Panc1 (cell line): ENCODE measurements at regions not wholly inside any gene's neighbourhood (a gene's known extent, or its start where the extent isn't known, plus 50 kb on each side); places are given as distances from the start of the nearest gene placed in this dataset.
A peak's percentile ranks its signal among the peaks of the same experiment; 100 is the strongest.

Experiments used
- ATAC-seq: fragments of 200-7000 bp; cut with Tn5 transposase; 2 replicates; pipeline ENCODE4 v1.9.1; 2020; ENCODE audit warnings: mild to moderate bottlenecking, moderate library complexity
- BruUV-seq: library from RNA; stranded (reverse); fragments of 400-500 nt; replicated peaks from 2 replicates; lab custom pipeline; 2021; lab: Mats Ljungman, UMichigan
- CTCF ChIA-PET: fragments of 300-600 bp; sonication (Branson Sonifier 250); formaldehyde crosslinking; loops from one replicate; lab custom pipeline; 2022; ENCODE audit warnings: antibody characterized with exemption; lab: Charles Lee
- POLR2A ChIA-PET: fragments of 300-600 bp; sonication (Branson Sonifier 250); formaldehyde crosslinking; loops from one replicate; lab custom pipeline; 2022; ENCODE audit warnings: antibody characterized with exemption; lab: Charles Lee
- DNase-seq: peaks from one replicate; pipeline ENCODE4 v3.0.0-alpha.2; 2010; ENCODE audit warnings: low read depth, low spot score
- H3K27ac ChIP-seq: 2 replicates; pipeline ENCODE4 v1.5.1; 2011; ENCODE audit warnings: mild to moderate bottlenecking, low read length, inconsistent platforms
- H3K27me3 ChIP-seq: fragments of 200-500 bp; sonication (Bioruptor generic); 2 replicates; pipeline ENCODE4 v1.6.0; 2014; ENCODE audit warnings: low read length, inconsistent platforms; ENCODE audit not compliant: control insufficient read depth, insufficient read depth
- H3K36me3 ChIP-seq: fragments of 200-500 bp; sonication (Bioruptor generic); 2 replicates; pipeline ENCODE4 v1.5.1; 2014; ENCODE audit warnings: inconsistent platforms, mild to moderate bottlenecking, low read length, moderate library complexity; ENCODE audit not compliant: control insufficient read depth, insufficient read depth
- H3K4me1 ChIP-seq: 2 replicates; pipeline ENCODE4 v1.5.1; 2011; ENCODE audit warnings: inconsistent platforms, mild to moderate bottlenecking, low read length, moderate library complexity; ENCODE audit not compliant: control insufficient read depth, insufficient read depth
- H3K4me3 ChIP-seq, 2 experiments: 2 replicates each; pipeline ENCODE4 v1.5.1; 2011 to 2012; ENCODE audit warnings: low read depth in 2 of 2, low read length in 2 of 2, mild to moderate bottlenecking in 2 of 2, inconsistent platforms in 1 of 2, moderate library complexity in 1 of 2
- H3K9me3 ChIP-seq: fragments of 200-500 bp; sonication (Bioruptor generic); 2 replicates; pipeline ENCODE4 v1.5.1; 2014; ENCODE audit warnings: low read depth, mild to moderate bottlenecking, inconsistent platforms, low read length, moderate library complexity; ENCODE audit not compliant: control insufficient read depth, insufficient read depth
- POLR2AphosphoS5 ChIP-seq: IDR thresholded peaks from 2 replicates; pipeline ENCODE4 v1.6.1; 2012; ENCODE audit warnings: mild to moderate bottlenecking, low read depth, low read length, moderate library complexity
- REST ChIP-seq, 2 experiments: IDR thresholded peaks; 2 replicates each; pipeline ENCODE4 v1.6.1; 2011 to 2012; ENCODE audit warnings: low read depth in 2 of 2, control low read depth in 1 of 2, low read length in 1 of 2, mild to moderate bottlenecking in 1 of 2, moderate library complexity in 1 of 2; ENCODE audit not compliant: insufficient read depth in 1 of 2
- SIN3A ChIP-seq: IDR thresholded peaks from 2 replicates; pipeline ENCODE4 v1.6.1; 2012; ENCODE audit warnings: low read depth, mild to moderate bottlenecking, low read length, moderate library complexity, borderline replicate concordance; ENCODE audit not compliant: insufficient read depth
- TCF7L2 ChIP-seq: IDR thresholded peaks from 2 replicates; pipeline ENCODE4 v1.6.1; 2011; ENCODE audit warnings: mild to moderate bottlenecking, low read depth, low read length, inconsistent platforms
- in situ Hi-C: cut with HindIII; loops from 2 replicates; pipeline ENCODE4 v1.10.0; 2016; ENCODE audit warnings: low sequenced_read_pairs, low pct_unique_long_range_greater_than_20kb
- intact Hi-C: fragments of 100-400 bp; cut with micrococcal nuclease; formaldehyde crosslinking; loops from one replicate; pipeline ENCODE4 v1.10.0; 2022; ENCODE audit not compliant: unreplicated experiment
- TF ChIP-seq, protein P1 (sequence below): fragments of 450-650 bp; IDR thresholded peaks from 2 replicates; pipeline ENCODE4 v1.5.1; 2017; ENCODE audit warnings: mild to moderate bottlenecking

DNA sequence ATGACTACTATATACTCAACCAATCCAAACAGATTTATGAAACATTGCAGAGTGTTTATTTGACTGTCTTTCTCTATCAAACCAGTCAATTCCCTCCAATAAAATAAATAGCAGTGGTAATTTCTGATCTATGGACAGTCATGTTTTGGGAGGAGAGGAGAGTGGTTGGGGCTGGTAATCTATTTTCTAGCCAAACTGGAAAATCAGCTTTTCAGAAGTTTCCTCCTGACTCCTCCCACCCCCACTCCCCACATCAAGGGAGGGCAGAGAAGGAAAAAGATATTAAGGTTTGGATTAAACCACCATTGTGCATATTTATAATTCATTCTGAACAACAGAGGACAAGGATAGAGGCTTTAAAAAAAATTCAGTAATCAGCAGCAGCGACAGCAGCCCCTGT, 69.4 kb upstream of the SOX13 start:
- H3K4me3 ChIP-seq = no peak overlapping the region
- BruUV-seq = no TSS peak
- ATAC-seq (no peak), DNase-seq (no peak)
- no peaks in the 10 kb centered on the region for H3K4me1 ChIP-seq
- TF ChIP-seq SIN3A = no peak
- ChIA-PET POLR2A (no interaction called here), CTCF (no interaction called here)
- no peaks in the 10 kb centered on the region for H3K9me3 ChIP-seq
- intact Hi-C loops = no loop called here
- H3K27ac ChIP-seq = no peak overlapping the region
- in situ Hi-C loops = no loop called here
- no peaks in the 10 kb centered on the region for H3K36me3 ChIP-seq
- H3K27me3 ChIP-seq = no peaks in the 10 kb centered on the region

DNA sequence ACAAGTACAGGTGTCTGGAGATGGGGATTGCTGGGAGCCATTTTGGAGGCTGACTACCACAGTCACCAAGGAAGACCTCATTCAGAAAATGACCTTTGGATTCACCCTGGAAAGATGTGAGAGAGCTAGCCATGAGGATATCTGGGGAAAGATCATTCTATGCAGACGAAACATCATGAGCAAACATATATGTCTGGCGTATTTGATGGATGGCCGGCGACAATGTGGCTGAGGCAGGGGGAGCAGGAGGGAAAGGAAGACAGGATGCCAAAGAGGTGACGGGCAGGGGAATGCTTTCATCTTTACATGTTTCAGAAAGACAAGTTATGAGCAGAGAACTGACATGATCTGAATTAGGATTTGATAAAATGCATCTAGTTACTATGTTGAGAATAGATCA, 61.5 kb upstream of the SOX13 start:
- in situ Hi-C loops (no loop called here), intact Hi-C loops (no loop called here)
- POLR2A ChIA-PET = no interaction called here
- Histone ChIP-seq H3K4me3 (no peak overlapping the region), H3K27me3 (no peaks in the 10 kb centered on the region), H3K4me1 (no peaks in the 10 kb centered on the region), H3K27ac (no peak overlapping the region), H3K9me3 (no peaks in the 10 kb centered on the region), H3K36me3 (no peaks in the 10 kb centered on the region)
- CTCF ChIA-PET = no interaction called here
- no peak for ATAC-seq
- no peak for DNase-seq
- no TSS peak for BruUV-seq
- TF ChIP-seq SIN3A (no peak), REST (IDR thresholded peaks at IDR 0.05; ENCODE audit: insufficient read depth in 1 of 2, low read depth in 2 of 2, low read length in 1 of 2) (no peak), POLR2AphosphoS5 (no peak), TCF7L2 (no peak)
- TF ChIP-seq, protein P1, sequence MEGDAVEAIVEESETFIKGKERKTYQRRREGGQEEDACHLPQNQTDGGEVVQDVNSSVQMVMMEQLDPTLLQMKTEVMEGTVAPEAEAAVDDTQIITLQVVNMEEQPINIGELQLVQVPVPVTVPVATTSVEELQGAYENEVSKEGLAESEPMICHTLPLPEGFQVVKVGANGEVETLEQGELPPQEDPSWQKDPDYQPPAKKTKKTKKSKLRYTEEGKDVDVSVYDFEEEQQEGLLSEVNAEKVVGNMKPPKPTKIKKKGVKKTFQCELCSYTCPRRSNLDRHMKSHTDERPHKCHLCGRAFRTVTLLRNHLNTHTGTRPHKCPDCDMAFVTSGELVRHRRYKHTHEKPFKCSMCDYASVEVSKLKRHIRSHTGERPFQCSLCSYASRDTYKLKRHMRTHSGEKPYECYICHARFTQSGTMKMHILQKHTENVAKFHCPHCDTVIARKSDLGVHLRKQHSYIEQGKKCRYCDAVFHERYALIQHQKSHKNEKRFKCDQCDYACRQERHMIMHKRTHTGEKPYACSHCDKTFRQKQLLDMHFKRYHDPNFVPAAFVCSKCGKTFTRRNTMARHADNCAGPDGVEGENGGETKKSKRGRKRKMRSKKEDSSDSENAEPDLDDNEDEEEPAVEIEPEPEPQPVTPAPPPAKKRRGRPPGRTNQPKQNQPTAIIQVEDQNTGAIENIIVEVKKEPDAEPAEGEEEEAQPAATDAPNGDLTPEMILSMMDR = no peak

- no peak overlapping the region for H3K27ac ChIP-seq
- POLR2A ChIA-PET = no interaction called here
Observed at GRCh38 chr1:204013052-204013451, 59.9 kb upstream of the SOX13 start.

More at GRCh38 chr1:204013052-204013451, 59.9 kb upstream of the SOX13 start:
- H3K4me1 ChIP-seq = no peaks in the 10 kb centered on the region
- BruUV-seq = no TSS peak
- ATAC-seq (peak; percentile 34; the same call in 1 of the 2 replicates), DNase-seq (no peak)
- TF ChIP-seq REST (IDR thresholded peaks at IDR 0.05; ENCODE audit: insufficient read depth in 1 of 2, low read depth in 2 of 2, low read length in 1 of 2) = no peak
- no peak for TF ChIP-seq TCF7L2
- no peak for TF ChIP-seq SIN3A
- TF ChIP-seq, protein P1 = no peak
- TF ChIP-seq POLR2AphosphoS5 = no peak
- H3K4me3 ChIP-seq = no peak overlapping the region
- in situ Hi-C loops (no loop called here), intact Hi-C loops (no loop called here)
- H3K36me3 ChIP-seq = no peaks in the 10 kb centered on the region
- no peaks in the 10 kb centered on the region for H3K9me3 ChIP-seq
- no peaks in the 10 kb centered on the region for H3K27me3 ChIP-seq
- CTCF ChIA-PET = no interaction called here
